Hepatic stellate cell (primary cell): ENCODE measurements at regions not wholly inside any gene's neighbourhood (a gene's known extent, or its start where the extent isn't known, plus 50 kb on each side); places are given as distances from the start of the nearest gene placed in this dataset.

Experiments used
- DNase-seq: peaks from one replicate; pipeline ENCODE4 v3.0.0; 2011; ENCODE audit warnings: low spot score

GRCh38 chr5:8644377-8644776 lies 775.4 kb downstream of the MTRR start:
- no peak for DNase-seq

- no peak for DNase-seq
These were observed 778.2 kb downstream of the MTRR start for GRCh38 chr5:8647111-8647510.

- no peak for DNase-seq
These were observed 781.2 kb downstream of the MTRR start for GRCh38 chr5:8650186-8650585.

- no peak for DNase-seq
These were observed 791.4 kb downstream of the MTRR start for GRCh38 chr5:8660133-8660893.

- DNase-seq, result no peak
These were observed 794.4 kb downstream of the MTRR start for GRCh38 chr5:8663374-8663773.

GRCh38 chr5:8675182-8675581 lies 806.2 kb downstream of the MTRR start:
- no peak for DNase-seq

- no peak for DNase-seq
These were observed 807.7 kb downstream of the MTRR start for GRCh38 chr5:8676695-8677094.

- no peak for DNase-seq
These were observed 813.4 kb downstream of the MTRR start for GRCh38 chr5:8682381-8682780.

- no peak for DNase-seq
These were observed 814.5 kb downstream of the MTRR start for GRCh38 chr5:8683496-8683895.

- DNase-seq, result no peak
These were observed 816.8 kb downstream of the MTRR start for GRCh38 chr5:8685704-8686103.

GRCh38 chr5:8686707-8687106 lies 817.8 kb downstream of the MTRR start:
- DNase-seq, result no peak

GRCh38 chr5:8689773-8690172 lies 820.8 kb downstream of the MTRR start:
- DNase-seq, result no peak

- no peak for DNase-seq
These were observed 822.3 kb downstream of the MTRR start for GRCh38 chr5:8691221-8691620.

- no peak for DNase-seq
These were observed 824.4 kb downstream of the MTRR start for GRCh38 chr5:8693341-8693844.

- DNase-seq, result no peak
These were observed 825.6 kb downstream of the MTRR start for GRCh38 chr5:8694545-8694944.

GRCh38 chr5:8695902-8696845 lies 827.2 kb downstream of the MTRR start:
- DNase-seq, result no peak

- DNase-seq, result no peak
These were observed 831.3 kb downstream of the MTRR start for GRCh38 chr5:8700222-8700621.

- DNase-seq, result no peak
These were observed 831.7 kb downstream of the MTRR start for GRCh38 chr5:8700671-8701070.

GRCh38 chr5:8701251-8701650 lies 832.3 kb downstream of the MTRR start:
- DNase-seq, result no peak

GRCh38 chr5:8710426-8710930 lies 835.4 kb downstream of the SEMA5A start:
- no peak for DNase-seq

GRCh38 chr5:8714198-8714597 lies 831.7 kb downstream of the SEMA5A start:
- DNase-seq, result no peak

- DNase-seq, result no peak
These were observed 831.0 kb downstream of the SEMA5A start for GRCh38 chr5:8714861-8715260.

- DNase-seq, result no peak
These were observed 826.1 kb downstream of the SEMA5A start for GRCh38 chr5:8719796-8720195.
